DND-41 (cell line): ENCODE measurements at regions not wholly inside any gene's neighbourhood (a gene's known extent, or its start where the extent isn't known, plus 50 kb on each side); places are given as distances from the start of the nearest gene placed in this dataset.

Source experiments
- ATAC-seq: fragments of 200-7000 bp; cut with Tn5 transposase; 3 replicates; pipeline ENCODE4 v1.9.1; 2021; ENCODE audit warnings: low read depth; ENCODE audit not compliant: insufficient read depth
- DNase-seq: peaks from one replicate; pipeline ENCODE4 v3.0.0-alpha.2; 2020
- H2AFZ ChIP-seq: 2 replicates; pipeline ENCODE4 v1.6.0; 2012; ENCODE audit warnings: low read depth, low read length
- H3K27ac ChIP-seq: 2 replicates; pipeline ENCODE4 v1.5.1; 2012; ENCODE audit warnings: low read length, inconsistent platforms
- H3K27me3 ChIP-seq: fragments of 200-600 bp; sonication (generic); 2 replicates; pipeline ENCODE4 v1.6.0; 2012; ENCODE audit warnings: low read length, mild to moderate bottlenecking, inconsistent platforms; ENCODE audit not compliant: insufficient read depth, poor library complexity
- H3K36me3 ChIP-seq: 2 replicates; pipeline ENCODE4 v1.5.1; 2012; ENCODE audit warnings: low read length, inconsistent platforms; ENCODE audit not compliant: insufficient read depth
- H3K4me1 ChIP-seq: 2 replicates; pipeline ENCODE4 v1.5.1; 2012; ENCODE audit warnings: mild to moderate bottlenecking, low read length; ENCODE audit not compliant: insufficient read depth
- H3K4me2 ChIP-seq: 2 replicates; pipeline ENCODE4 v1.6.0; 2012; ENCODE audit warnings: mild to moderate bottlenecking, moderate library complexity, low read length, inconsistent platforms; ENCODE audit not compliant: insufficient read depth
- H3K4me3 ChIP-seq, 2 experiments: fragments of 200-600 bp in 1 of 2; shearing (Covaris generic) in 1 of 2; 2 replicates each; pipeline ENCODE4 v1.5.1; 2012 to 2016; ENCODE audit warnings: inconsistent platforms in 2 of 2, low read length in 2 of 2, mild to moderate bottlenecking in 2 of 2, low read depth in 1 of 2, moderate library complexity in 1 of 2
- H3K79me2 ChIP-seq: 2 replicates; pipeline ENCODE4 v1.6.0; 2012; ENCODE audit warnings: low read length, inconsistent platforms; ENCODE audit not compliant: insufficient read depth
- H3K9ac ChIP-seq: 2 replicates; pipeline ENCODE4 v1.6.0; 2012; ENCODE audit warnings: low read depth, mild to moderate bottlenecking, inconsistent platforms, low read length, moderate library complexity
- H3K9me3 ChIP-seq: 2 replicates; pipeline ENCODE4 v1.5.1; 2012; ENCODE audit warnings: low read length, moderate library complexity, mild to moderate bottlenecking, inconsistent platforms; ENCODE audit not compliant: insufficient read depth, severe bottlenecking
- H4K20me1 ChIP-seq: 2 replicates; pipeline ENCODE4 v1.6.0; 2012; ENCODE audit warnings: low read length; ENCODE audit not compliant: insufficient read depth
- CTCF ChIP-seq: IDR thresholded peaks from 2 replicates; pipeline ENCODE4 v1.5.1; 2012; ENCODE audit warnings: borderline replicate concordance, low read length, moderate library complexity, mild to moderate bottlenecking; ENCODE audit not compliant: poor library complexity, severe bottlenecking; ENCODE audit errors: extremely low read depth
- EZH2 ChIP-seq: IDR thresholded peaks from 3 replicates; pipeline ENCODE4 v1.6.1; 2012; ENCODE audit warnings: borderline replicate concordance, low read depth, mild to moderate bottlenecking, moderate library complexity, low read length, inconsistent platforms; ENCODE audit not compliant: severe bottlenecking

- Histone ChIP-seq H3K36me3 (no peaks in the 10 kb centered on the region), H3K4me3 (no peak overlapping the region), H3K9ac (no peak overlapping the region), H3K4me1 (no peaks in the 10 kb centered on the region), H4K20me1 (no peaks in the 10 kb centered on the region; the same call in 1 of the 2 replicates), H3K79me2 (no peaks in the 10 kb centered on the region), H2AFZ (no peak overlapping the region), H3K27me3 (peaks cover 18% of the 10 kb centered on the region), H3K9me3 (no peaks in the 10 kb centered on the region), H3K4me2 (no peak overlapping the region), H3K27ac (no peak overlapping the region)
- DNase-seq (no peak), ATAC-seq (no peak)
- TF ChIP-seq EZH2 = no peak
- no peak for TF ChIP-seq CTCF
Measured at GRCh38 chr1:47491341-47491753, 53.5 kb downstream of the FOXD2 start.

- H3K27ac ChIP-seq = no peak overlapping the region
- H3K4me2 ChIP-seq = no peak overlapping the region
- H3K4me1 ChIP-seq = no peaks in the 10 kb centered on the region
- no peaks in the 10 kb centered on the region for H3K79me2 ChIP-seq
- no peaks in the 10 kb centered on the region for H3K36me3 ChIP-seq
- TF ChIP-seq EZH2 (no peak), CTCF (no peak)
- DNase-seq (no peak), ATAC-seq (no peak)
- peaks cover 11% of the 10 kb centered on the region for H3K27me3 ChIP-seq
- no peak overlapping the region for H3K4me3 ChIP-seq
- H4K20me1 ChIP-seq = no peaks in the 10 kb centered on the region
- no peaks in the 10 kb centered on the region for H3K9me3 ChIP-seq
- no peak overlapping the region for H3K9ac ChIP-seq
- H2AFZ ChIP-seq = no peak overlapping the region
Measured at GRCh38 chr1:47495176-47495713, 57.4 kb downstream of the FOXD2 start.

- Histone ChIP-seq H3K27ac (no peak overlapping the region), H3K36me3 (no peaks in the 10 kb centered on the region), H3K27me3 (no peaks in the 10 kb centered on the region), H3K9ac (no peak overlapping the region), H2AFZ (no peak overlapping the region), H3K4me3 (no peak overlapping the region), H3K79me2 (no peaks in the 10 kb centered on the region), H4K20me1 (no peaks in the 10 kb centered on the region), H3K4me1 (no peaks in the 10 kb centered on the region), H3K4me2 (no peak overlapping the region), H3K9me3 (no peaks in the 10 kb centered on the region)
- ATAC-seq (no peak), DNase-seq (no peak)
- no peak for TF ChIP-seq CTCF
- TF ChIP-seq EZH2 = no peak
Measured at GRCh38 chr1:47498551-47498950, 60.7 kb downstream of the FOXD2 start.

- DNase-seq (no peak), ATAC-seq (no peak)
- Histone ChIP-seq H3K9me3 (no peaks in the 10 kb centered on the region), H3K4me2 (no peak overlapping the region), H3K36me3 (no peaks in the 10 kb centered on the region), H3K27ac (no peak overlapping the region), H3K4me3 (no peak overlapping the region), H2AFZ (no peak overlapping the region), H3K9ac (no peak overlapping the region), H3K79me2 (no peaks in the 10 kb centered on the region), H4K20me1 (no peaks in the 10 kb centered on the region), H3K27me3 (no peaks in the 10 kb centered on the region), H3K4me1 (no peaks in the 10 kb centered on the region)
- no peak for TF ChIP-seq EZH2
- no peak for TF ChIP-seq CTCF
Measured at GRCh38 chr1:47501069-47501468, 63.2 kb downstream of the FOXD2 start.
